ENCODE measurements at regions not wholly inside any gene's neighbourhood (a gene's known extent, or its start where the extent isn't known, plus 50 kb on each side); places are given as distances from the start of the nearest gene placed in this dataset.
"Not testable (repeated sequence)": the region's sequence is repeated elsewhere in the genome, so short reads cannot be mapped to it uniquely, and the experiment has no call there.

DNA sequence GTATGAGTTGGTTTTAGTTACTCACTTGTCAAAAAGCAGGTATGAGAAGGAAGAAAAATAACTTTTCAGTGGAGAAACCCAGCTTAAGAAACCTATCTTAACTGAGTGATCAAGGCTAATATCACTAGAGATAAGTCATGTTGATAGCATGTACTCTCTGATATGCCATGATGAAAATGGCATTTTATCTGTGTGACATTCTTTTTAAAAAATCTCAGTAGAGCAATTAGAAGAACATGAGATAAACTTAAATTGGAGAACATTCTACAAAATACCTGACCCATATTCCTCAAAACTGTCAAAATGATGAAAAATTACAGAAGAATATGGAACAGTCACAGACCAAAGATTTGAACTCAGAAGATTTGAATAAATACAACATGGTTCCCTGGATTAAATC lies 912.4 kb upstream of the ATXN7L3B start:
- TF ChIP-seq CTCF (IDR thresholded peaks at IDR 0.05; ENCODE audit: unreplicated experiment): no peak
- H3K36me3 Mint-ChIP-seq (ENCODE audit: insufficient read depth): no peaks in the 10 kb centered on the region
- no peak overlapping the region for H3K4me3 Mint-ChIP-seq (ENCODE audit: low read depth)
- no peak for DNase-seq (ENCODE audit: low spot score, unreplicated experiment)
- no peaks in the 10 kb centered on the region for H3K27me3 Mint-ChIP-seq
- no peak overlapping the region for H3K27ac Mint-ChIP-seq
- no peaks in the 10 kb centered on the region for H3K4me1 Mint-ChIP-seq (ENCODE audit: low read depth)
- H3K9me3 Mint-ChIP-seq (ENCODE audit: low read depth): peaks cover 6% of the 10 kb centered on the region

DNA sequence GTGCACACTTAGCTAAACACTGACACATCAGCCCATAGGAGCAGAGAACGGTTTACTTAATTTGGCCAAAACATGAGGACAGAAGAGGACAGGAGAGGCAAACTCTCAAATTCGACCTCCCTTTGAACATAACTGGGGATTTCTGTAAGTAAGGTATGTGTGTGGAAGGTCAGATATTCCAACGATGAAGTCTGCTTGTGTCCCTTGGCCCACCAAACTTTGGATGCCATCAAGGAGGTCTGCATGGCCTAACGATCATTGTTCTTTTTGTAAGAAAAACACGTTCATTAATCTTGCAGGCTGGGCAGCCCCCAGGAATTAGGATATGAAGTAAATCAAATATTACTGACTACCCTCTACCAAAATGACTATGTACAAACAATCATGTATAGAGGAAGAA lies 908.5 kb upstream of the ATXN7L3B start:
- H3K4me3 Mint-ChIP-seq (ENCODE audit: low read depth): no peak overlapping the region
- no peaks in the 10 kb centered on the region for H3K4me1 Mint-ChIP-seq (ENCODE audit: low read depth)
- H3K27ac Mint-ChIP-seq: no peak overlapping the region
- no peaks in the 10 kb centered on the region for H3K27me3 Mint-ChIP-seq
- H3K9me3 Mint-ChIP-seq (ENCODE audit: low read depth): no peaks in the 10 kb centered on the region
- TF ChIP-seq CTCF (IDR thresholded peaks at IDR 0.05; ENCODE audit: unreplicated experiment): no peak
- no peaks in the 10 kb centered on the region for H3K36me3 Mint-ChIP-seq (ENCODE audit: insufficient read depth)
- DNase-seq (ENCODE audit: low spot score, unreplicated experiment): no peak

- Mint-ChIP-seq H3K4me3 (ENCODE audit: low read depth) (no peak overlapping the region), H3K27me3 (no peaks in the 10 kb centered on the region), H3K4me1 (ENCODE audit: low read depth) (no peaks in the 10 kb centered on the region), H3K36me3 (ENCODE audit: insufficient read depth) (no peaks in the 10 kb centered on the region), H3K9me3 (ENCODE audit: low read depth) (no peaks in the 10 kb centered on the region), H3K27ac (no peak overlapping the region)
- TF ChIP-seq CTCF (IDR thresholded peaks at IDR 0.05; ENCODE audit: unreplicated experiment): no peak
- no peak for DNase-seq (ENCODE audit: low spot score, unreplicated experiment)
Observed at GRCh38 chr12:73629893-73630831, 907.5 kb upstream of the ATXN7L3B start.

DNA sequence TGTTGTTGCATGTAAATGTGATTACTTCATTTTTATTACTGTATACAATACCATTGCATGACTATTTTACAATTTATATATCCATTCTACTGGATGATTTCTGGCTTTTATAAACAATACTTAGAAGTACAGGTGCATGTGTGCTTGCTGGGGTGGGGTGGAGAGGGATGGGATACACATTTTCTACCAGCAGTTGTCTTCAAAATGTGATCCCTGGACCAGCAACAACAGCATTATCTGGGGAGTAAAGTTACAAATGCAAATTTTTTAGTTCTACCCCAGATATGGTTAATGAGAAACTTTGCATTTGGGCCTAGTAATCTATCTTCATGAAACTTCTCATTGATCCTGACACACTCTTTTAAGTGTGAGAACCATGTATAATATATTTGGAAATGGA lies 905.4 kb upstream of the ATXN7L3B start:
- no peaks in the 10 kb centered on the region for H3K36me3 Mint-ChIP-seq (ENCODE audit: insufficient read depth)
- no peak for TF ChIP-seq CTCF (IDR thresholded peaks at IDR 0.05; ENCODE audit: unreplicated experiment)
- no peaks in the 10 kb centered on the region for H3K4me1 Mint-ChIP-seq (ENCODE audit: low read depth)
- H3K27ac Mint-ChIP-seq: no peak overlapping the region
- no peak overlapping the region for H3K4me3 Mint-ChIP-seq (ENCODE audit: low read depth)
- DNase-seq (ENCODE audit: low spot score, unreplicated experiment): no peak
- H3K9me3 Mint-ChIP-seq (ENCODE audit: low read depth): no peaks in the 10 kb centered on the region
- H3K27me3 Mint-ChIP-seq: no peaks in the 10 kb centered on the region

DNA sequence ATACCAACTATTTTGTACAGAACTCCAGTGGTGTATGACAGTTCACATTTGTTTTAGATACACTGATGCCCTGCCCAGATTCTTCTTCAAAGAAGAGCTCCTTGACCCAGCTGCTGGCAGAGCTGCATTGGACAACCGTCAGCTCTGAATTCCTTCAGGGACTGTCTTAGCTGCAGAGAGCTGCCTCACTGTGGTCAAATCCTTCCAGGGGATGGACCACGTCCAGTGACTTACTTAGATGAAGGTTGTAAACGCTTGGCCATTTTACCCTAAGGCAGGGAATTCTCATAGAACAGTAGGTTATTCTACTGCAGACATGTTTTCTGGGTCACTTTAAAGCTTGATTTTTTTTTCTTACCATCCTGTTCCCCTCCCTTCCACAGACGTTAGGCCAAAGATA lies 905.0 kb upstream of the ATXN7L3B start:
- no peaks in the 10 kb centered on the region for H3K9me3 Mint-ChIP-seq (ENCODE audit: low read depth)
- H3K4me1 Mint-ChIP-seq (ENCODE audit: low read depth): no peaks in the 10 kb centered on the region
- no peak overlapping the region for H3K4me3 Mint-ChIP-seq (ENCODE audit: low read depth)
- H3K27me3 Mint-ChIP-seq: no peaks in the 10 kb centered on the region
- H3K36me3 Mint-ChIP-seq (ENCODE audit: insufficient read depth): no peaks in the 10 kb centered on the region
- no peak for DNase-seq (ENCODE audit: low spot score, unreplicated experiment)
- H3K27ac Mint-ChIP-seq: no peak overlapping the region
- TF ChIP-seq CTCF (IDR thresholded peaks at IDR 0.05; ENCODE audit: unreplicated experiment): no peak

- not testable (repeated sequence) for DNase-seq (ENCODE audit: low spot score, unreplicated experiment); H3K4me1 Mint-ChIP-seq (ENCODE audit: low read depth); H3K4me3 Mint-ChIP-seq (ENCODE audit: low read depth); H3K36me3 Mint-ChIP-seq (ENCODE audit: insufficient read depth); H3K27me3 Mint-ChIP-seq; H3K27ac Mint-ChIP-seq; H3K9me3 Mint-ChIP-seq (ENCODE audit: low read depth)
Observed at GRCh38 chr12:73639397-73639796, 898.2 kb upstream of the ATXN7L3B start.

Measured in progenitor cell of endocrine pancreas (in vitro differentiated cells).